ENCODE measurements at regions not wholly inside any gene's neighbourhood (a gene's known extent, or its start where the extent isn't known, plus 50 kb on each side); places are given as distances from the start of the nearest gene placed in this dataset.

- H3K79me2 ChIP-seq (ENCODE audit: control insufficient read depth, insufficient read depth, low read length) = no peaks in the 10 kb centered on the region
- no peaks in the 10 kb centered on the region for H3K9me3 ChIP-seq (ENCODE audit: control insufficient read depth, insufficient read depth, low read depth, low read length)
- no peak overlapping the region for H3K4me2 ChIP-seq (ENCODE audit: extremely low read depth, insufficient read depth, low read length)
- no peak for DNase-seq (ENCODE audit: low read depth in 2 of 2)
- no peak overlapping the region for H3K27ac ChIP-seq (ENCODE audit: insufficient read depth, low read length)
- TF ChIP-seq EZH2 (IDR thresholded peaks at IDR 0.05; ENCODE audit: low read length, missing control alignments) = no peak
- TF ChIP-seq, protein P1, sequence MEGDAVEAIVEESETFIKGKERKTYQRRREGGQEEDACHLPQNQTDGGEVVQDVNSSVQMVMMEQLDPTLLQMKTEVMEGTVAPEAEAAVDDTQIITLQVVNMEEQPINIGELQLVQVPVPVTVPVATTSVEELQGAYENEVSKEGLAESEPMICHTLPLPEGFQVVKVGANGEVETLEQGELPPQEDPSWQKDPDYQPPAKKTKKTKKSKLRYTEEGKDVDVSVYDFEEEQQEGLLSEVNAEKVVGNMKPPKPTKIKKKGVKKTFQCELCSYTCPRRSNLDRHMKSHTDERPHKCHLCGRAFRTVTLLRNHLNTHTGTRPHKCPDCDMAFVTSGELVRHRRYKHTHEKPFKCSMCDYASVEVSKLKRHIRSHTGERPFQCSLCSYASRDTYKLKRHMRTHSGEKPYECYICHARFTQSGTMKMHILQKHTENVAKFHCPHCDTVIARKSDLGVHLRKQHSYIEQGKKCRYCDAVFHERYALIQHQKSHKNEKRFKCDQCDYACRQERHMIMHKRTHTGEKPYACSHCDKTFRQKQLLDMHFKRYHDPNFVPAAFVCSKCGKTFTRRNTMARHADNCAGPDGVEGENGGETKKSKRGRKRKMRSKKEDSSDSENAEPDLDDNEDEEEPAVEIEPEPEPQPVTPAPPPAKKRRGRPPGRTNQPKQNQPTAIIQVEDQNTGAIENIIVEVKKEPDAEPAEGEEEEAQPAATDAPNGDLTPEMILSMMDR (conservative IDR thresholded peaks at IDR 0.05 in 1 of 2, IDR thresholded peaks at IDR 0.05 in 1 of 2; ENCODE audit: low read depth in 1 of 2, low read length in 2 of 2) = no peak
- no peaks in the 10 kb centered on the region for H3K27me3 ChIP-seq (ENCODE audit: control insufficient read depth, insufficient read depth, low read length)
- H4K20me1 ChIP-seq (ENCODE audit: control insufficient read depth, extremely low read depth, insufficient read depth, low read length) = no peaks in the 10 kb centered on the region
- H2AFZ ChIP-seq (ENCODE audit: low read length) = no peak overlapping the region
- H3K36me3 ChIP-seq (ENCODE audit: control insufficient read depth, insufficient read depth, low read length) = no peaks in the 10 kb centered on the region
- no peak overlapping the region for H3K9ac ChIP-seq (ENCODE audit: insufficient read depth, low read length)
- H3K4me1 ChIP-seq (ENCODE audit: control insufficient read depth, extremely low read depth, insufficient read depth, low read length) = no peaks in the 10 kb centered on the region
- no peak overlapping the region for H3K4me3 ChIP-seq (replicated peaks in 1 of 4; ENCODE audit: control extremely low read depth in 1 of 4, insufficient read depth in 1 of 4, low read depth in 3 of 4, low read length in 4 of 4)
These were observed 338.5 kb downstream of the ZNF536 start for GRCh38 chr19:30710721-30711120.

- no peak overlapping the region for H3K9ac ChIP-seq (ENCODE audit: insufficient read depth, low read length)
- no peaks in the 10 kb centered on the region for H3K9me3 ChIP-seq (ENCODE audit: control insufficient read depth, insufficient read depth, low read depth, low read length)
- no peak overlapping the region for H3K4me2 ChIP-seq (ENCODE audit: extremely low read depth, insufficient read depth, low read length)
- H4K20me1 ChIP-seq (ENCODE audit: control insufficient read depth, extremely low read depth, insufficient read depth, low read length) = no peaks in the 10 kb centered on the region
- no peak for DNase-seq (ENCODE audit: low read depth in 2 of 2)
- H3K36me3 ChIP-seq (ENCODE audit: control insufficient read depth, insufficient read depth, low read length) = no peaks in the 10 kb centered on the region
- H2AFZ ChIP-seq (ENCODE audit: low read length) = no peak overlapping the region
- no peak overlapping the region for H3K4me3 ChIP-seq (replicated peaks in 1 of 4; ENCODE audit: control extremely low read depth in 1 of 4, insufficient read depth in 1 of 4, low read depth in 3 of 4, low read length in 4 of 4)
- H3K27ac ChIP-seq (ENCODE audit: insufficient read depth, low read length) = no peak overlapping the region
- no peaks in the 10 kb centered on the region for H3K27me3 ChIP-seq (ENCODE audit: control insufficient read depth, insufficient read depth, low read length)
- TF ChIP-seq, protein P1 (conservative IDR thresholded peaks at IDR 0.05 in 1 of 2, IDR thresholded peaks at IDR 0.05 in 1 of 2; ENCODE audit: low read depth in 1 of 2, low read length in 2 of 2) = no peak
- no peak for TF ChIP-seq EZH2 (IDR thresholded peaks at IDR 0.05; ENCODE audit: low read length, missing control alignments)
- H3K79me2 ChIP-seq (ENCODE audit: control insufficient read depth, insufficient read depth, low read length) = no peaks in the 10 kb centered on the region
- no peaks in the 10 kb centered on the region for H3K4me1 ChIP-seq (ENCODE audit: control insufficient read depth, extremely low read depth, insufficient read depth, low read length)
These were observed 336.4 kb downstream of the ZNF536 start for GRCh38 chr19:30708416-30709178.

GRCh38 chr19:30704771-30705330 lies 332.7 kb downstream of the ZNF536 start:
- no peaks in the 10 kb centered on the region for H3K27me3 ChIP-seq (ENCODE audit: control insufficient read depth, insufficient read depth, low read length)
- H3K4me1 ChIP-seq (ENCODE audit: control insufficient read depth, extremely low read depth, insufficient read depth, low read length) = no peaks in the 10 kb centered on the region
- H3K27ac ChIP-seq (ENCODE audit: insufficient read depth, low read length) = no peak overlapping the region
- no peak overlapping the region for H3K9ac ChIP-seq (ENCODE audit: insufficient read depth, low read length)
- no peak overlapping the region for H3K4me2 ChIP-seq (ENCODE audit: extremely low read depth, insufficient read depth, low read length)
- H3K4me3 ChIP-seq (replicated peaks in 1 of 4; ENCODE audit: control extremely low read depth in 1 of 4, insufficient read depth in 1 of 4, low read depth in 3 of 4, low read length in 4 of 4) = no peak overlapping the region
- TF ChIP-seq, protein P1 (conservative IDR thresholded peaks at IDR 0.05 in 1 of 2, IDR thresholded peaks at IDR 0.05 in 1 of 2; ENCODE audit: low read depth in 1 of 2, low read length in 2 of 2) = no peak
- TF ChIP-seq EZH2 (IDR thresholded peaks at IDR 0.05; ENCODE audit: low read length, missing control alignments) = no peak
- H4K20me1 ChIP-seq (ENCODE audit: control insufficient read depth, extremely low read depth, insufficient read depth, low read length) = no peaks in the 10 kb centered on the region
- no peak overlapping the region for H2AFZ ChIP-seq (ENCODE audit: low read length)
- DNase-seq (ENCODE audit: low read depth in 2 of 2) = no peak
- no peaks in the 10 kb centered on the region for H3K79me2 ChIP-seq (ENCODE audit: control insufficient read depth, insufficient read depth, low read length)
- no peaks in the 10 kb centered on the region for H3K36me3 ChIP-seq (ENCODE audit: control insufficient read depth, insufficient read depth, low read length)
- H3K9me3 ChIP-seq (ENCODE audit: control insufficient read depth, insufficient read depth, low read depth, low read length) = no peaks in the 10 kb centered on the region

All from fibroblast of lung (primary cell).